Fibroblast of mammary gland (primary cell): ENCODE measurements at regions not wholly inside any gene's neighbourhood (a gene's known extent, or its start where the extent isn't known, plus 50 kb on each side); places are given as distances from the start of the nearest gene placed in this dataset.

ENCODE experiments used
- DNase-seq: peaks from one replicate; pipeline ENCODE4 v3.0.0-alpha.2; 2010; ENCODE audit warnings: low read depth
- H3K4me3 ChIP-seq: 2 replicates; pipeline ENCODE4 v1.5.1; 2011; ENCODE audit warnings: low read depth, mild to moderate bottlenecking, low read length, moderate library complexity; ENCODE audit not compliant: control insufficient read depth
- TF ChIP-seq, protein P1 (sequence below): conservative IDR thresholded peaks from 2 replicates; pipeline ENCODE4 v1.5.1; 2011; ENCODE audit warnings: low read depth, low read length, inconsistent platforms; ENCODE audit not compliant: control insufficient read depth, insufficient read depth

DNA sequence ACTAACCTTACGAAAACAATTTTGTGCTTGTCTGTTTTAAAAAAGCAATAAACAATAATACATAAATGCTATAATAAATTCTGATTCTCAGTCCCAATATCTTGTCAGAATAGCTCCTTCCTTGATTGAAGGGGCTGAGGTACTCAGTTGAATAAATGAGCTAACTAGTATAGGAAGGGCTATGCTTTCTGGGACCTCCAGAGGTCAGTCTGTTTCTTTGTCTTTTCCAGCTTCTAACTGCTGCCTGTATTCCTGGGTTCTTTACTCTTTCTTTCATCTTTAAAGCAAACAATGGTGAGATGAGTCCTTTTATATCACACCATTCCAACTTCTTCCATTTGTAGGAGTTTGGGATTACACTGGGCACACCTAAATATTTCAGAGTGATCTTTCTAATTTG lies 1297.0 kb upstream of the ATXN8OS start:
- DNase-seq: no peak
- TF ChIP-seq, protein P1, sequence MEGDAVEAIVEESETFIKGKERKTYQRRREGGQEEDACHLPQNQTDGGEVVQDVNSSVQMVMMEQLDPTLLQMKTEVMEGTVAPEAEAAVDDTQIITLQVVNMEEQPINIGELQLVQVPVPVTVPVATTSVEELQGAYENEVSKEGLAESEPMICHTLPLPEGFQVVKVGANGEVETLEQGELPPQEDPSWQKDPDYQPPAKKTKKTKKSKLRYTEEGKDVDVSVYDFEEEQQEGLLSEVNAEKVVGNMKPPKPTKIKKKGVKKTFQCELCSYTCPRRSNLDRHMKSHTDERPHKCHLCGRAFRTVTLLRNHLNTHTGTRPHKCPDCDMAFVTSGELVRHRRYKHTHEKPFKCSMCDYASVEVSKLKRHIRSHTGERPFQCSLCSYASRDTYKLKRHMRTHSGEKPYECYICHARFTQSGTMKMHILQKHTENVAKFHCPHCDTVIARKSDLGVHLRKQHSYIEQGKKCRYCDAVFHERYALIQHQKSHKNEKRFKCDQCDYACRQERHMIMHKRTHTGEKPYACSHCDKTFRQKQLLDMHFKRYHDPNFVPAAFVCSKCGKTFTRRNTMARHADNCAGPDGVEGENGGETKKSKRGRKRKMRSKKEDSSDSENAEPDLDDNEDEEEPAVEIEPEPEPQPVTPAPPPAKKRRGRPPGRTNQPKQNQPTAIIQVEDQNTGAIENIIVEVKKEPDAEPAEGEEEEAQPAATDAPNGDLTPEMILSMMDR: no peak
- no peak overlapping the region for H3K4me3 ChIP-seq

DNA sequence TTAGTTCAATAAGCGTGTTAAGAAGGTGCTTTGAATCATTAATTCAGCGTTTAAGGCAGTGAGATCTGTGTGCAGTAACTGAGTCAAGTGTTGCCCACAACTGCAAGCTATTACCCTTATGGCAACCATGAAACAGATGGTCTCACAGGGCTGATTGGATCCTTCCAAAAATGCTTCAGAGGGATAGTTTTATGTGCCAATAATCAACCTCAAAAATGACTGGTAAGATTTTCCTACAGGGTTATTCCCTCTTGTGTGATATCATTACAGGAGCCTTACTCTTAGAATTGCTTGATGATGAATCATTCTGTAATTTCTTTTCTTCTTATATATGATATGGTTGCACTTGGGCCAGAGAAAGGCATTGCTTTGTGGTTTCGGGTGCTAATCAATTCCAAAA lies 1299.2 kb upstream of the ATXN8OS start:
- no peak for DNase-seq
- no peak overlapping the region for H3K4me3 ChIP-seq
- TF ChIP-seq, protein P1: no peak

DNA sequence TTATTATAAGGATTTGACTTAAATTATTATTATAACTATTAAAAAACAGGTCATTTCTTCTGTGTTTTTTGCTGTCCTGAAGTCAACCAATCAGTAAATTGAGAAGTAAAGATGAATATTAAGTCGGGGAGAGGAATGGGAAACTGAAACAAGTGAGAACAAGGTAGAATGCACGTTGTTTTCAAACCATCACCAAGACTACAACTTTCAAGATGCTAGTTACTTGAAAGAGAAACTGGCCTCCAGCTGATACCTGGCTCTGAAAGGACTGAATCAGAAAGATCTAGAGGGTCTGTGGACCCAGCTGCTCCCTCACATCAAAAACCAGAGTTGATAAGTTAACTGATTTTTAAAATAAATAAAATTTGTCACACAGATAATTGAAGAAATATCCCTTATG lies 1301.5 kb upstream of the ATXN8OS start:
- TF ChIP-seq, protein P1: no peak
- DNase-seq: no peak
- no peak overlapping the region for H3K4me3 ChIP-seq

DNA sequence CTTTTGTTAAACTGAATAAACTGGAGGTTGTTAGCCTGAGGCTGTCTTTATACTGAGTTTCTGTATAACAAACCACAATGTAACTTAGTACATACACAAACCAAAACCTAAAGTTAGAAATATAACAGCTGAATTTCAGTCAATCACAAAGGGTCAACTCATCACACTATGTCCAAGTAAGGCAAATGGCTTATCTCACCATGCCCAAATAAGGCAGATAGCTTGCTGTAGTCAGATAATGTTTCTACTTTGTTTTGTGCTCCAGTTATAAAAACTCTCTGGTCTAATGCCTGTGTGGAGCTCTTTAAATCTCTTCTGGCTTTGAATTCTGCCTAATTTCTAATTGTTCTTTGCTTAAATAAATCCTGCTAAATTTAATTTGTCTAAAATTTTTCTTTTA lies 1323.4 kb upstream of the ATXN8OS start:
- DNase-seq: no peak
- no peak overlapping the region for H3K4me3 ChIP-seq
- TF ChIP-seq, protein P1: no peak

DNA sequence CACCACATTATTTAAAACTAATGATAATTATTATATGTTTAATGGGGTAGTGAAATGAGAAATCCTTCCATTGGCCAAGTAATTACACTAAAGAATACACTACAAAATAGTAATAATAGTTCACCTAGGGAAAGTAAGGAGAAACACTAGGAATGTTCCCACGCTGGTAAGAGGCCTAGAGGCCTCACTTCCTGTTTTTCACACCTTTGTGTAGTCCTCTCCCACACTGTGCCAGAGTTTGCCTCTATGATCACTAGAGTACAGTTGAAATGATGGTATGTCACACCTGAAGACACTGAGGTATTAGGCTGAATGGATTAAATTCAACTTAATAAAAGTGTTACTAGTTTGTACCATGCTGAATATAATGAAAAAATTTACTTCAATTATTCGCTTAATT lies 1348.0 kb upstream of the ATXN8OS start:
- TF ChIP-seq, protein P1: no peak
- H3K4me3 ChIP-seq: no peak overlapping the region
- no peak for DNase-seq

DNA sequence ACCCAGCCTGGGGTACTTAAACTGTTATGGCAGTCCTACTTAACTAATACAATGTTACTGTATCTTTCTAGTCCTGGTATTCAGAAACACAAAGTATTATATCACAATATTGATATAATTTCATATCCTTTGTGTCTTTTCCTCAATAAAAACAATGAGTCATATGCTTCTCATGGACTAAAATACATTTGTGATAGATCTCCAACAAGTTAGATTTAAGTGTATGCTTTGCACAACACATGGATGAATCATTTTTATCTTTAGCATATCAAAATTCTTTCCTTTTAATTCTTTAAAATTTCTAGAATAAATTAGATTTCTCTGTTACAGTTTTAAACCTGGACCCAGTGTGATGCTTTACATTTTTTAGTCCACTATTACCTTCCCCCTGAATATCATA lies 1357.8 kb upstream of the ATXN8OS start:
- DNase-seq: no peak
- TF ChIP-seq, protein P1: no peak
- no peak overlapping the region for H3K4me3 ChIP-seq

DNA sequence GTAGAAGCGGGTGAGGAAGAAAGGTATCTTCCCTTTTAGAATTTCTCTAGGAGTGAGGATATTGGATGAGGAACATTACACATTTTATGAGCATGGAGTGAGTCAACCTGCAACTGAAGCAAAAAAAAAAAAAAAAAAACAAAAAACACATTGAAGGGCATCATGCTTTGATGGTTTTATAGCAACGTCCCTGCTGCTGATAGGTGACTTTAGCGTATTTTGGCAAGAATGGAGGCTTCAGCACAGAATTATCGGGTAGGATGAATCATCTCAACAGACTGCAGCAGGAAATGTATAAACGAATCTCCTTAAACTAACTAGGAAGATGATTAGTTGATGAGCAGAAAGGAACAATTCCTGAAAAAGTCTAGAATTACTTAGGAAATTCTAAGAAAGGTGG lies 1359.6 kb upstream of the ATXN8OS start:
- no peak for DNase-seq

More for the DNA sequence above, 1359.6 kb upstream of the ATXN8OS start:
- H3K4me3 ChIP-seq: no peak overlapping the region
- TF ChIP-seq, protein P1: no peak
